ENCODE measurements at regions not wholly inside any gene's neighbourhood (a gene's known extent, or its start where the extent isn't known, plus 50 kb on each side); places are given as distances from the start of the nearest gene placed in this dataset.

- TF ChIP-seq, protein P1, sequence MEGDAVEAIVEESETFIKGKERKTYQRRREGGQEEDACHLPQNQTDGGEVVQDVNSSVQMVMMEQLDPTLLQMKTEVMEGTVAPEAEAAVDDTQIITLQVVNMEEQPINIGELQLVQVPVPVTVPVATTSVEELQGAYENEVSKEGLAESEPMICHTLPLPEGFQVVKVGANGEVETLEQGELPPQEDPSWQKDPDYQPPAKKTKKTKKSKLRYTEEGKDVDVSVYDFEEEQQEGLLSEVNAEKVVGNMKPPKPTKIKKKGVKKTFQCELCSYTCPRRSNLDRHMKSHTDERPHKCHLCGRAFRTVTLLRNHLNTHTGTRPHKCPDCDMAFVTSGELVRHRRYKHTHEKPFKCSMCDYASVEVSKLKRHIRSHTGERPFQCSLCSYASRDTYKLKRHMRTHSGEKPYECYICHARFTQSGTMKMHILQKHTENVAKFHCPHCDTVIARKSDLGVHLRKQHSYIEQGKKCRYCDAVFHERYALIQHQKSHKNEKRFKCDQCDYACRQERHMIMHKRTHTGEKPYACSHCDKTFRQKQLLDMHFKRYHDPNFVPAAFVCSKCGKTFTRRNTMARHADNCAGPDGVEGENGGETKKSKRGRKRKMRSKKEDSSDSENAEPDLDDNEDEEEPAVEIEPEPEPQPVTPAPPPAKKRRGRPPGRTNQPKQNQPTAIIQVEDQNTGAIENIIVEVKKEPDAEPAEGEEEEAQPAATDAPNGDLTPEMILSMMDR (IDR thresholded peaks at IDR 0.05) = no peak
- TF ChIP-seq EZH2phosphoT487 (IDR thresholded peaks at IDR 0.05) = no peak
Measured at GRCh38 chrX:124441971-124442590, 95.7 kb downstream of the SH2D1A start.
